H1 (cell line): ENCODE measurements at regions not wholly inside any gene's neighbourhood (a gene's known extent, or its start where the extent isn't known, plus 50 kb on each side); places are given as distances from the start of the nearest gene placed in this dataset.

Source experiments
- CTCF ChIA-PET: fragments of 300-600 bp; sonication (Branson Sonifier 250); formaldehyde crosslinking; loops from one replicate; lab custom pipeline; 2021; ENCODE audit not compliant: partially characterized antibody; lab: Charles Lee
- POLR2A ChIA-PET: fragments of 300-600 bp; sonication (Branson Sonifier 250); formaldehyde crosslinking; loops from one replicate; lab custom pipeline; 2021; ENCODE audit warnings: inconsistent platforms; ENCODE audit not compliant: partially characterized antibody; lab: Charles Lee
- DNase-seq, 2 experiments: peaks; one replicate each; pipeline versions ENCODE4 v3.0.0 to v3.0.0-alpha.2; 2010 to 2022; ENCODE audit warnings: low spot score in 2 of 2, low read depth in 1 of 2, mixed read lengths in 1 of 2
- FAIRE-seq: peaks from 2 replicates; lab custom pipeline; 2011; peaks lifted over from hg19 to GRCh38; lab: Jason Lieb, UNC
- H2AFZ ChIP-seq: 2 replicates; pipeline ENCODE4 v1.8.1; 2012; ENCODE audit warnings: low read length, inconsistent platforms
- H2AK5ac ChIP-seq: 2 replicates; pipeline ENCODE4 v1.6.1; 2013; ENCODE audit warnings: low read depth, low read length
- H2BK120ac ChIP-seq: replicated peaks from 2 replicates; pipeline ENCODE3; 2013; ENCODE audit warnings: low read depth, low read length, inconsistent platforms
- H2BK12ac ChIP-seq: 2 replicates; pipeline ENCODE4 v1.6.1; 2013; ENCODE audit warnings: low read depth, low read length
- H2BK15ac ChIP-seq: 2 replicates; pipeline ENCODE4 v1.6.1; 2013; ENCODE audit warnings: low read length
- H2BK20ac ChIP-seq: 2 replicates; pipeline ENCODE4 v1.6.1; 2013; ENCODE audit warnings: low read length
- H2BK5ac ChIP-seq: 2 replicates; pipeline ENCODE4 v1.6.1; 2013; ENCODE audit warnings: low read depth, low read length
- H3K14ac ChIP-seq: 2 replicates; pipeline ENCODE4 v1.6.1; 2013; ENCODE audit warnings: inconsistent platforms; ENCODE audit not compliant: insufficient read length
- H3K18ac ChIP-seq: 2 replicates; pipeline ENCODE4 v1.6.1; 2013; ENCODE audit warnings: low read length; ENCODE audit errors: extremely low read depth
- H3K23ac ChIP-seq: 2 replicates; pipeline ENCODE4 v1.6.1; 2013; ENCODE audit warnings: inconsistent platforms; ENCODE audit not compliant: insufficient read length
- H3K23me2 ChIP-seq: 2 replicates; pipeline ENCODE4 v1.6.1; 2013; ENCODE audit warnings: low read depth, low read length
- H3K27ac ChIP-seq: 2 replicates; pipeline ENCODE4 v1.6.1; 2011; ENCODE audit warnings: low read depth, low read length, inconsistent platforms
- H3K27me3 ChIP-seq, 4 experiments: replicated peaks in 1 of 4; 1 replicate in 1 of 4; 2 replicates in 3 of 4; pipeline versions ENCODE4 v1.6.1 to v1.8.1; 2011 to 2013; ENCODE audit warnings: low read length in 3 of 4, mild to moderate bottlenecking in 3 of 4, inconsistent platforms in 2 of 4, mixed read lengths in 2 of 4, moderate library complexity in 1 of 4; ENCODE audit not compliant: control insufficient read depth in 3 of 4, insufficient read depth in 3 of 4; ENCODE audit errors: extremely low read depth in 1 of 4
- H3K36me3 ChIP-seq, 4 experiments: 2 replicates each; pipeline versions ENCODE4 v1.6.1 to v1.8.1; 2011 to 2013; ENCODE audit warnings: mild to moderate bottlenecking in 4 of 4, low read length in 3 of 4, moderate library complexity in 2 of 4, control low read depth in 1 of 4, inconsistent platforms in 1 of 4; ENCODE audit not compliant: insufficient read depth in 4 of 4, control insufficient read depth in 2 of 4
- H3K4ac ChIP-seq: replicated peaks from 2 replicates; pipeline ENCODE3; 2013; ENCODE audit warnings: low read length, low read depth, mixed read lengths, inconsistent platforms; ENCODE audit not compliant: insufficient read length
- H3K4me1 ChIP-seq, 4 experiments: replicated peaks in 1 of 4; 1 replicate in 1 of 4; 2 replicates in 3 of 4; pipeline versions ENCODE4 v1.6.1 to v1.8.1; 2011 to 2013; ENCODE audit warnings: low read length in 3 of 4, inconsistent platforms in 2 of 4, mixed read lengths in 1 of 4; ENCODE audit not compliant: insufficient read depth in 4 of 4, control insufficient read depth in 3 of 4
- H3K4me2 ChIP-seq, 2 experiments: 2 replicates each; pipeline versions ENCODE4 v1.6.1 to v1.8.1; 2011 to 2013; ENCODE audit warnings: low read depth in 2 of 2, low read length in 2 of 2, control low read depth in 1 of 2, inconsistent platforms in 1 of 2, mild to moderate bottlenecking in 1 of 2; ENCODE audit not compliant: insufficient read depth in 1 of 2
- H3K4me3 ChIP-seq, 4 experiments: fragments of 200-600, 300-600 bp in 1 of 4; sonication (generic), shearing (Covaris generic), sonication (Bioruptor Twin) in 1 of 4; 2 replicates each; pipeline versions ENCODE4 v1.5.1 to v1.8.1; 2011 to 2016; ENCODE audit warnings: low read length in 4 of 4, low read depth in 3 of 4, control low read depth in 2 of 4, inconsistent platforms in 2 of 4, mild to moderate bottlenecking in 2 of 4, mixed read lengths in 1 of 4, moderate library complexity in 1 of 4; ENCODE audit not compliant: insufficient read depth in 2 of 4; ENCODE audit errors: extremely low read depth in 1 of 4
- H3K56ac ChIP-seq: replicated peaks from 2 replicates; pipeline ENCODE3; 2013; ENCODE audit warnings: low read depth, mild to moderate bottlenecking, mixed read lengths, low read length, inconsistent platforms; ENCODE audit not compliant: insufficient read length
- H3K79me1 ChIP-seq: 2 replicates; pipeline ENCODE4 v1.6.1; 2013; ENCODE audit warnings: low read depth, low read length, control low read depth
- H3K79me2 ChIP-seq, 2 experiments: 2 replicates each; pipeline versions ENCODE4 v1.6.1 to v1.8.1; 2012 to 2013; ENCODE audit warnings: low read length in 2 of 2, mild to moderate bottlenecking in 2 of 2, inconsistent platforms in 1 of 2; ENCODE audit not compliant: insufficient read depth in 2 of 2, control insufficient read depth in 1 of 2
- H3K9ac ChIP-seq, 4 experiments: replicated peaks in 1 of 4; 1 replicate in 1 of 4; 2 replicates in 3 of 4; pipeline versions ENCODE4 v1.6.1 to v1.8.1; 2011 to 2013; ENCODE audit warnings: low read depth in 3 of 4, low read length in 3 of 4, control low read depth in 2 of 4, mild to moderate bottlenecking in 2 of 4, moderate library complexity in 2 of 4, inconsistent platforms in 1 of 4; ENCODE audit errors: extremely low read depth in 1 of 4
- H3K9me3 ChIP-seq, 2 experiments: 2 replicates each; pipeline versions ENCODE4 v1.6.1 to v1.8.1; 2012 to 2013; ENCODE audit warnings: mild to moderate bottlenecking in 2 of 2, moderate library complexity in 2 of 2, control low read depth in 1 of 2, inconsistent platforms in 1 of 2, low read depth in 1 of 2, low read length in 1 of 2, mixed read lengths in 1 of 2; ENCODE audit not compliant: insufficient read depth in 2 of 2
- H4K20me1 ChIP-seq, 2 experiments: replicated peaks in 1 of 2; 2 replicates each; pipeline versions ENCODE3 to v1.8.1; 2011 to 2013; ENCODE audit warnings: inconsistent platforms in 2 of 2, low read length in 2 of 2, mild to moderate bottlenecking in 1 of 2; ENCODE audit not compliant: insufficient read depth in 2 of 2, control insufficient read depth in 1 of 2
- H4K5ac ChIP-seq: 2 replicates; pipeline ENCODE4 v1.6.1; 2013; ENCODE audit warnings: low read length, low read depth, mixed read lengths, inconsistent platforms; ENCODE audit not compliant: insufficient read length
- H4K8ac ChIP-seq: 2 replicates; pipeline ENCODE4 v1.8.0; 2013; ENCODE audit warnings: mild to moderate bottlenecking, moderate library complexity, low read length, inconsistent platforms; ENCODE audit not compliant: insufficient read depth; ENCODE audit errors: extremely low read depth
- H4K91ac ChIP-seq: replicated peaks from 2 replicates; pipeline ENCODE3; 2013; ENCODE audit warnings: low read length, mixed read lengths, inconsistent platforms; ENCODE audit not compliant: insufficient read length
- BACH1 ChIP-seq: IDR thresholded peaks from 2 replicates; pipeline ENCODE4 v1.6.1; 2012; ENCODE audit warnings: low read length, improper control_type of control experiment
- E2F6 ChIP-seq: IDR thresholded peaks from 2 replicates; pipeline ENCODE4 v1.6.1; 2012; ENCODE audit warnings: inconsistent platforms
- EGR1 ChIP-seq: IDR thresholded peaks from 2 replicates; pipeline ENCODE4 v1.6.1; 2011; ENCODE audit warnings: low read depth, low read length, borderline replicate concordance
- GABPA ChIP-seq: IDR thresholded peaks from 2 replicates; pipeline ENCODE4 v1.6.1; 2011; ENCODE audit warnings: mild to moderate bottlenecking, low read length, moderate library complexity, borderline replicate concordance; ENCODE audit not compliant: insufficient read depth
- JUN ChIP-seq: IDR thresholded peaks from 2 replicates; pipeline ENCODE4 v1.6.1; 2011; ENCODE audit warnings: low read depth, mild to moderate bottlenecking, improper control_type of control experiment, low read length
- MAX ChIP-seq: IDR thresholded peaks from 2 replicates; pipeline ENCODE4 v1.6.1; 2012; ENCODE audit warnings: inconsistent platforms
- NRF1 ChIP-seq: IDR thresholded peaks from 2 replicates; pipeline ENCODE4 v1.6.1; 2011; ENCODE audit warnings: mild to moderate bottlenecking, low read depth, low read length, improper control_type of control experiment
- RXRA ChIP-seq: IDR thresholded peaks from 2 replicates; pipeline ENCODE4 v1.6.1; 2011; ENCODE audit warnings: low read depth, mild to moderate bottlenecking, low read length, moderate library complexity; ENCODE audit not compliant: insufficient read depth
- SP2 ChIP-seq: IDR thresholded peaks from 2 replicates; pipeline ENCODE4 v1.6.1; 2012; ENCODE audit warnings: mild to moderate bottlenecking, low read length, inconsistent platforms
- TBP ChIP-seq: IDR thresholded peaks from 2 replicates; pipeline ENCODE4 v1.6.1; 2011; ENCODE audit warnings: low read depth, low read length, improper control_type of control experiment
- TCF12 ChIP-seq: IDR thresholded peaks from 2 replicates; pipeline ENCODE4 v1.6.1; 2011; ENCODE audit warnings: low read depth, mild to moderate bottlenecking, low read length
- WGBS, 2 experiments: shearing (Covaris generic) in 1 of 2; methylation state at CpG; one replicate each; pipeline versions ENCODE4 v1.1.6 to v1.1.7; 2013 to 2015; ENCODE audit warnings: low lambda C conversion rate in 2 of 2, mixed read lengths in 2 of 2, inconsistent platforms in 1 of 2, low coverage in 1 of 2, missing lambda C conversion rate in 1 of 2; ENCODE audit not compliant: insufficient replicate concordance in 2 of 2, insufficient coverage in 1 of 2, insufficient read length in 1 of 2; ENCODE audit errors: extremely low coverage in 1 of 2, missing lambda C conversion rate in 1 of 2; 5-methylcytosine and 5-hydroxymethylcytosine counted together

- H3K23me2 ChIP-seq: no peaks in the 10 kb centered on the region; the same call in 1 of the 2 replicates
- H2BK5ac ChIP-seq: no peak overlapping the region
- ChIA-PET POLR2A (no interaction called here), CTCF (interaction anchor here (0.6 to 3.7 kb wide), 41 partner anchors 9 to 538 kb away, joined by 3 to 32 read pairs (median 4); no protein-coding TSS in a partner anchor)
- H3K27ac ChIP-seq: no peak overlapping the region
- H3K4me2 ChIP-seq: no peak overlapping the region
- H2BK15ac ChIP-seq: 0 out of 2 replicates have a peak overlapping the region, but pooled peaks have one; percentile 24
- H3K4ac ChIP-seq: peak overlapping the region; percentile 36
- no peak overlapping the region; the same call in 1 of the 2 replicates for H2BK12ac ChIP-seq
- no peak overlapping the region for H4K5ac ChIP-seq
- FAIRE-seq (peak; percentile 95), DNase-seq (peak; percentile 29 to 98)
- no peak overlapping the region for H2AK5ac ChIP-seq
- peaks cover 0 to 5% (median 1%) of the 10 kb centered on the region in 4 experiments; a peak in 2 of 7 replicates for H3K4me1 ChIP-seq
- no peak overlapping the region for H4K8ac ChIP-seq
- H3K79me1 ChIP-seq: no peaks in the 10 kb centered on the region
- H3K14ac ChIP-seq: no peak overlapping the region
- no peak overlapping the region for H3K56ac ChIP-seq
- H4K20me1 ChIP-seq: no peaks in the 10 kb centered on the region
- H2BK120ac ChIP-seq: no peak overlapping the region
- no peaks in the 10 kb centered on the region for H3K79me2 ChIP-seq
- H2BK20ac ChIP-seq: peak overlapping the region; percentile 40; the same call in 1 of the 2 replicates
- H2AFZ ChIP-seq: peak overlapping the region; percentile 20; the same call in 1 of the 2 replicates
- no peak overlapping the region for H3K18ac ChIP-seq
- H3K23ac ChIP-seq: no peak overlapping the region
- no peaks in the 10 kb centered on the region for H3K36me3 ChIP-seq
- no peaks in the 10 kb centered on the region for H3K27me3 ChIP-seq
- H4K91ac ChIP-seq: no peak overlapping the region
- no peak overlapping the region for H3K4me3 ChIP-seq
- H3K9ac ChIP-seq: no peak overlapping the region
- WGBS, 2 experiments: 49% methylated on average over 12 of the region's 12 CpGs; no CpG with 5 or more reads in 1 of the 2 experiments
- H3K9me3 ChIP-seq: no peaks in the 10 kb centered on the region
- TF ChIP-seq RXRA (no peak), TBP (no peak), MAX (peak; percentile 47; the same call in 1 of the 2 replicates), JUN (no peak), GABPA (no peak), NRF1 (no peak), SP2 (no peak), E2F6 (0 out of 2 replicates have a peak, but pooled peaks have one; percentile 25), EGR1 (no peak), TCF12 (no peak), BACH1 (no peak)
These were observed 278.4 kb downstream of the LRFN2 start for GRCh38 chr6:40308533-40309306.
